WTC11 (cell line): ENCODE measurements at regions not wholly inside any gene's neighbourhood (a gene's known extent, or its start where the extent isn't known, plus 50 kb on each side); places are given as distances from the start of the nearest gene placed in this dataset.

Experiments
- ATAC-seq: fragments of 200-7000 bp; cut with Tn5 transposase; 2 replicates; pipeline ENCODE4 v1.10.0; 2021; ENCODE audit warnings: mild to moderate bottlenecking, moderate library complexity
- CTCF ChIA-PET: fragments of 300-600 bp; sonication (Branson Sonifier 250); formaldehyde crosslinking; loops from one replicate; lab custom pipeline; 2021; ENCODE audit warnings: antibody characterized with exemption; lab: Charles Lee
- POLR2A ChIA-PET: fragments of 350-600 bp; sonication (Branson Sonifier 250); formaldehyde crosslinking; loops from one replicate; lab custom pipeline; 2021; ENCODE audit warnings: antibody characterized with exemption; lab: Charles Lee
- DNase-seq: peaks from one replicate; pipeline ENCODE4 v3.0.0; 2021; ENCODE audit warnings: low spot score
- H3K27ac Mint-ChIP-seq: 2 replicates; pipeline ENCODE4 v1.8.0; 2021; ENCODE audit warnings: mixed read lengths
- H3K27me3 Mint-ChIP-seq: 2 replicates; pipeline ENCODE4 v1.8.0; 2021; ENCODE audit warnings: low read depth, mild to moderate bottlenecking, moderate library complexity, mixed read lengths
- H3K36me3 Mint-ChIP-seq: 2 replicates; pipeline ENCODE4 v1.8.0; 2021; ENCODE audit warnings: mixed read lengths
- H3K4me1 Mint-ChIP-seq: 2 replicates; pipeline ENCODE4 v1.8.0; 2022; ENCODE audit warnings: mixed read lengths
- H3K4me3 Mint-ChIP-seq: 2 replicates; pipeline ENCODE4 v1.8.0; 2021; ENCODE audit warnings: mild to moderate bottlenecking, moderate library complexity, mixed read lengths
- H3K9me3 Mint-ChIP-seq: 2 replicates; pipeline ENCODE4 v1.8.0; 2021; ENCODE audit warnings: mixed read lengths
- CBFB ChIP-seq: sonication (generic); formaldehyde crosslinking; IDR thresholded peaks from 2 replicates; pipeline ENCODE4 v1.8.1; 2022; ENCODE audit warnings: mild to moderate bottlenecking, low read depth, missing genetic modification reagents
- E2F1 ChIP-seq: sonication (generic); formaldehyde crosslinking; IDR thresholded peaks from 2 replicates; pipeline ENCODE4 v1.8.0; 2022; ENCODE audit warnings: mild to moderate bottlenecking, missing genetic modification reagents
- GTF2I ChIP-seq: fragments of 250-450 bp; sonication (Bioruptor Pico); conservative IDR thresholded peaks from 2 replicates; pipeline ENCODE4 v1.4.0; 2021; ENCODE audit warnings: mild to moderate bottlenecking
- IRF1 ChIP-seq: sonication (generic); formaldehyde crosslinking; IDR thresholded peaks from 2 replicates; pipeline ENCODE4 v1.8.0; 2023; ENCODE audit warnings: missing genetic modification reagents
- MYBL2 ChIP-seq: sonication (generic); formaldehyde crosslinking; IDR thresholded peaks from 2 replicates; pipeline ENCODE4 v1.8.1; 2023; ENCODE audit warnings: mild to moderate bottlenecking, moderate library complexity, missing genetic modification reagents
- NFE2L1 ChIP-seq: sonication (generic); formaldehyde crosslinking; IDR thresholded peaks from 2 replicates; pipeline ENCODE4 v1.8.1; 2023; ENCODE audit warnings: missing genetic modification reagents
- RELA ChIP-seq: sonication (generic); formaldehyde crosslinking; IDR thresholded peaks from 2 replicates; pipeline ENCODE4 v1.8.1; 2022; ENCODE audit warnings: missing genetic modification reagents, mild to moderate bottlenecking, borderline replicate concordance
- RORB ChIP-seq: fragments of 250-450 bp; sonication (Bioruptor Pico); IDR thresholded peaks from 2 replicates; pipeline ENCODE4 v1.9.0; 2021; ENCODE audit warnings: mild to moderate bottlenecking
- TP53 ChIP-seq: sonication (generic); formaldehyde crosslinking; IDR thresholded peaks from 2 replicates; pipeline ENCODE4 v1.8.1; 2023; ENCODE audit warnings: mild to moderate bottlenecking, missing genetic modification reagents
- ZNF232 ChIP-seq: sonication (generic); formaldehyde crosslinking; IDR thresholded peaks from 2 replicates; pipeline ENCODE4 v1.8.0; 2022; ENCODE audit warnings: mild to moderate bottlenecking, missing genetic modification reagents
- ZNF396 ChIP-seq: fragments of 250-450 bp; sonication (Bioruptor Pico); IDR thresholded peaks from 2 replicates; pipeline ENCODE4 v1.8.0; 2021; ENCODE audit warnings: mild to moderate bottlenecking, moderate library complexity, borderline replicate concordance
- ZNF423 ChIP-seq: fragments of 250-450 bp; sonication (Bioruptor Pico); IDR thresholded peaks from 2 replicates; pipeline ENCODE4 v2.1.2; 2022; ENCODE audit warnings: mild to moderate bottlenecking, moderate library complexity
- TF ChIP-seq, protein P1 (sequence below): sonication (generic); formaldehyde crosslinking; IDR thresholded peaks from 2 replicates; pipeline ENCODE4 v1.8.0; 2023; ENCODE audit warnings: missing genetic modification reagents, mild to moderate bottlenecking, borderline replicate concordance
- TF ChIP-seq, protein P2 (sequence below): sonication (generic); formaldehyde crosslinking; IDR thresholded peaks from 2 replicates; pipeline ENCODE4 v1.8.1; 2023; ENCODE audit warnings: mild to moderate bottlenecking, missing genetic modification reagents, borderline replicate concordance
- TF ChIP-seq, protein P3 (sequence below): sonication (generic); formaldehyde crosslinking; IDR thresholded peaks from 2 replicates; pipeline ENCODE4 v1.8.1; 2023; ENCODE audit warnings: mild to moderate bottlenecking, missing genetic modification reagents, moderate library complexity
- TF ChIP-seq, protein P4 (sequence below): fragments of 200-600 bp; IDR thresholded peaks from 2 replicates; pipeline ENCODE4 v1.8.0; 2022; ENCODE audit warnings: antibody characterized with exemption

DNA sequence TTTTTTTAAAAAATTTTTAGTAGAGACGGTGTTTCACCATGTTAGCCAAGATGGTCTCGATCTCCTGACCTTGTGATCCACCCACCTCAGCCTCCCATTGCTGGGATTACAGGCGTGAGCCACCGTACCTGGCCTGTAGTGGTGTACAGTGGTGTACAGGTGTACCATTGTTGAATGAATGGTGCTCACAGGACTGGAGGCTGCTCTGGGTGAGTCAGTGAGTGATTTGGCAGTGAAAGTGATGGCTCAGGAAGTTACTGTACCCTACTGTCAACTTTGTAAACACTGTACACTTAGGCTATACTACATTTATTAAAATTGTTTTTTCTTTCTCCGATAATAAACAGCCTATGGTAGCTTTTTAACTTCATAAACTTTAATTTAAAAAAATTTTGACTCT lies 122.8 kb upstream of the EEF1E1 start (continued):
- TF ChIP-seq, protein P1, sequence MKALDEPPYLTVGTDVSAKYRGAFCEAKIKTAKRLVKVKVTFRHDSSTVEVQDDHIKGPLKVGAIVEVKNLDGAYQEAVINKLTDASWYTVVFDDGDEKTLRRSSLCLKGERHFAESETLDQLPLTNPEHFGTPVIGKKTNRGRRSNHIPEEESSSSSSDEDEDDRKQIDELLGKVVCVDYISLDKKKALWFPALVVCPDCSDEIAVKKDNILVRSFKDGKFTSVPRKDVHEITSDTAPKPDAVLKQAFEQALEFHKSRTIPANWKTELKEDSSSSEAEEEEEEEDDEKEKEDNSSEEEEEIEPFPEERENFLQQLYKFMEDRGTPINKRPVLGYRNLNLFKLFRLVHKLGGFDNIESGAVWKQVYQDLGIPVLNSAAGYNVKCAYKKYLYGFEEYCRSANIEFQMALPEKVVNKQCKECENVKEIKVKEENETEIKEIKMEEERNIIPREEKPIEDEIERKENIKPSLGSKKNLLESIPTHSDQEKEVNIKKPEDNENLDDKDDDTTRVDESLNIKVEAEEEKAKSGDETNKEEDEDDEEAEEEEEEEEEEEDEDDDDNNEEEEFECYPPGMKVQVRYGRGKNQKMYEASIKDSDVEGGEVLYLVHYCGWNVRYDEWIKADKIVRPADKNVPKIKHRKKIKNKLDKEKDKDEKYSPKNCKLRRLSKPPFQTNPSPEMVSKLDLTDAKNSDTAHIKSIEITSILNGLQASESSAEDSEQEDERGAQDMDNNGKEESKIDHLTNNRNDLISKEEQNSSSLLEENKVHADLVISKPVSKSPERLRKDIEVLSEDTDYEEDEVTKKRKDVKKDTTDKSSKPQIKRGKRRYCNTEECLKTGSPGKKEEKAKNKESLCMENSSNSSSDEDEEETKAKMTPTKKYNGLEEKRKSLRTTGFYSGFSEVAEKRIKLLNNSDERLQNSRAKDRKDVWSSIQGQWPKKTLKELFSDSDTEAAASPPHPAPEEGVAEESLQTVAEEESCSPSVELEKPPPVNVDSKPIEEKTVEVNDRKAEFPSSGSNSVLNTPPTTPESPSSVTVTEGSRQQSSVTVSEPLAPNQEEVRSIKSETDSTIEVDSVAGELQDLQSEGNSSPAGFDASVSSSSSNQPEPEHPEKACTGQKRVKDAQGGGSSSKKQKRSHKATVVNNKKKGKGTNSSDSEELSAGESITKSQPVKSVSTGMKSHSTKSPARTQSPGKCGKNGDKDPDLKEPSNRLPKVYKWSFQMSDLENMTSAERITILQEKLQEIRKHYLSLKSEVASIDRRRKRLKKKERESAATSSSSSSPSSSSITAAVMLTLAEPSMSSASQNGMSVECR, result no peak

- H3K9me3 Mint-ChIP-seq, result no peaks in the 10 kb centered on the region
- H3K4me1 Mint-ChIP-seq, result no peaks in the 10 kb centered on the region
- H3K27ac Mint-ChIP-seq, result no peak overlapping the region
- H3K4me3 Mint-ChIP-seq, result no peak overlapping the region
- POLR2A ChIA-PET, result no interaction called here
- H3K36me3 Mint-ChIP-seq, result no peaks in the 10 kb centered on the region
- H3K27me3 Mint-ChIP-seq, result no peaks in the 10 kb centered on the region
- no peak for ATAC-seq
- DNase-seq, result no peak
- TF ChIP-seq MYBL2 (CRISPR knock-in tag) (no peak), TP53 (CRISPR knock-in tag) (no peak), ZNF396 (CRISPR knock-in tag) (no peak), NFE2L1 (CRISPR knock-in tag) (no peak), GTF2I (CRISPR knock-in tag) (no peak), E2F1 (CRISPR knock-in tag) (no peak), RORB (CRISPR knock-in tag) (no peak), ZNF423 (CRISPR knock-in tag) (no peak), CBFB (no peak), RELA (no peak), IRF1 (no peak), ZNF232 (CRISPR knock-in tag) (no peak)
- TF ChIP-seq, protein P2, sequence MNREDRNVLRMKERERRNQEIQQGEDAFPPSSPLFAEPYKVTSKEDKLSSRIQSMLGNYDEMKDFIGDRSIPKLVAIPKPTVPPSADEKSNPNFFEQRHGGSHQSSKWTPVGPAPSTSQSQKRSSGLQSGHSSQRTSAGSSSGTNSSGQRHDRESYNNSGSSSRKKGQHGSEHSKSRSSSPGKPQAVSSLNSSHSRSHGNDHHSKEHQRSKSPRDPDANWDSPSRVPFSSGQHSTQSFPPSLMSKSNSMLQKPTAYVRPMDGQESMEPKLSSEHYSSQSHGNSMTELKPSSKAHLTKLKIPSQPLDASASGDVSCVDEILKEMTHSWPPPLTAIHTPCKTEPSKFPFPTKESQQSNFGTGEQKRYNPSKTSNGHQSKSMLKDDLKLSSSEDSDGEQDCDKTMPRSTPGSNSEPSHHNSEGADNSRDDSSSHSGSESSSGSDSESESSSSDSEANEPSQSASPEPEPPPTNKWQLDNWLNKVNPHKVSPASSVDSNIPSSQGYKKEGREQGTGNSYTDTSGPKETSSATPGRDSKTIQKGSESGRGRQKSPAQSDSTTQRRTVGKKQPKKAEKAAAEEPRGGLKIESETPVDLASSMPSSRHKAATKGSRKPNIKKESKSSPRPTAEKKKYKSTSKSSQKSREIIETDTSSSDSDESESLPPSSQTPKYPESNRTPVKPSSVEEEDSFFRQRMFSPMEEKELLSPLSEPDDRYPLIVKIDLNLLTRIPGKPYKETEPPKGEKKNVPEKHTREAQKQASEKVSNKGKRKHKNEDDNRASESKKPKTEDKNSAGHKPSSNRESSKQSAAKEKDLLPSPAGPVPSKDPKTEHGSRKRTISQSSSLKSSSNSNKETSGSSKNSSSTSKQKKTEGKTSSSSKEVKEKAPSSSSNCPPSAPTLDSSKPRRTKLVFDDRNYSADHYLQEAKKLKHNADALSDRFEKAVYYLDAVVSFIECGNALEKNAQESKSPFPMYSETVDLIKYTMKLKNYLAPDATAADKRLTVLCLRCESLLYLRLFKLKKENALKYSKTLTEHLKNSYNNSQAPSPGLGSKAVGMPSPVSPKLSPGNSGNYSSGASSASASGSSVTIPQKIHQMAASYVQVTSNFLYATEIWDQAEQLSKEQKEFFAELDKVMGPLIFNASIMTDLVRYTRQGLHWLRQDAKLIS (CRISPR knock-in tag), result no peak
- TF ChIP-seq, protein P3, sequence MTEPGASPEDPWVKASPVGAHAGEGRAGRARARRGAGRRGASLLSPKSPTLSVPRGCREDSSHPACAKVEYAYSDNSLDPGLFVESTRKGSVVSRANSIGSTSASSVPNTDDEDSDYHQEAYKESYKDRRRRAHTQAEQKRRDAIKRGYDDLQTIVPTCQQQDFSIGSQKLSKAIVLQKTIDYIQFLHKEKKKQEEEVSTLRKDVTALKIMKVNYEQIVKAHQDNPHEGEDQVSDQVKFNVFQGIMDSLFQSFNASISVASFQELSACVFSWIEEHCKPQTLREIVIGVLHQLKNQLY, result no peak
- TF ChIP-seq, protein P4, sequence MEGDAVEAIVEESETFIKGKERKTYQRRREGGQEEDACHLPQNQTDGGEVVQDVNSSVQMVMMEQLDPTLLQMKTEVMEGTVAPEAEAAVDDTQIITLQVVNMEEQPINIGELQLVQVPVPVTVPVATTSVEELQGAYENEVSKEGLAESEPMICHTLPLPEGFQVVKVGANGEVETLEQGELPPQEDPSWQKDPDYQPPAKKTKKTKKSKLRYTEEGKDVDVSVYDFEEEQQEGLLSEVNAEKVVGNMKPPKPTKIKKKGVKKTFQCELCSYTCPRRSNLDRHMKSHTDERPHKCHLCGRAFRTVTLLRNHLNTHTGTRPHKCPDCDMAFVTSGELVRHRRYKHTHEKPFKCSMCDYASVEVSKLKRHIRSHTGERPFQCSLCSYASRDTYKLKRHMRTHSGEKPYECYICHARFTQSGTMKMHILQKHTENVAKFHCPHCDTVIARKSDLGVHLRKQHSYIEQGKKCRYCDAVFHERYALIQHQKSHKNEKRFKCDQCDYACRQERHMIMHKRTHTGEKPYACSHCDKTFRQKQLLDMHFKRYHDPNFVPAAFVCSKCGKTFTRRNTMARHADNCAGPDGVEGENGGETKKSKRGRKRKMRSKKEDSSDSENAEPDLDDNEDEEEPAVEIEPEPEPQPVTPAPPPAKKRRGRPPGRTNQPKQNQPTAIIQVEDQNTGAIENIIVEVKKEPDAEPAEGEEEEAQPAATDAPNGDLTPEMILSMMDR, result no peak
- TF ChIP-seq, all 79 proteins: peak for 0
- CTCF ChIA-PET, result no interaction called here
These were observed 121.3 kb upstream of the EEF1E1 start for GRCh38 chr6:8223678-8224077.
